ENCODE measurements at regions not wholly inside any gene's neighbourhood (a gene's known extent, or its start where the extent isn't known, plus 50 kb on each side); places are given as distances from the start of the nearest gene placed in this dataset.

DNA sequence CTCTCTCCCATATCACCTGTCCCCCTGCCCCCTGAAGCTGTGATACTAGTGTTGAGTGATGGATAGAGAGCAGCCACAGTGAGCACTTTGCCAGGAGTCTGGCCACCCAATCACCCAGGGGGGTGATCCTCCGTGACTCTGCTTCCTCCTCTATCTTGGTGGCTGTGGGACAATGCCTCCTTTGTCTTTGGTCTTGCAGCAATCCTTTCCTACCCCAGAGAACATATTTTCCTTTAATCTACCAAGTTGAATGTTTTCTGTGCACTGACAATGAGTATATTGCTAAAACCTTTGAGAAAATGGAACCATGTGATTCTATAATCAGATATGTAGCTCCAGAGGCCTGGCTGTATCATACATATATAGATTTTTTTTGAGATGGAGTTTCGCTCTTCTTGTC lies 58.1 kb upstream of the HEPHL1 start:
- no peak for DNase-seq (ENCODE audit: low spot score)

DNA sequence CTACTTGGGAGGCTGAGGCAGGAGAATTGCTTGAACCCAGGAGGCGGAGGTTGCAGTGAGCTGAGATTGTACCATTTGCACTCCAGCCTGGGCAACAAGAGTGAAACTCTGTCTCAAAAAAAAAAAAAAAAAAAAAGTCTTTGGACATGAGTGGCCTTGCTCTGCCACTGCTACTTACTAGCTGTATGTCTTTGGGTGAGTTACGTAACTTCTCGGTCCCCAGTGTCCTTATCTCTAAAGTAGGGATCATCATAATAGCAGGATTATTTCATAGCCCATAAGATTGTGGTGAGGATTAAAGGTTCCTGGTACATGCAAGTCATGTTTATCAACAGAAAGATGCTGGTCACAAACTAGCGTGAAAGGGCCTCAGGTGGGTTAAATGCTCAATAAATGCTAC lies 53.9 kb upstream of the HEPHL1 start:
- no peak for DNase-seq (ENCODE audit: low spot score)

DNA sequence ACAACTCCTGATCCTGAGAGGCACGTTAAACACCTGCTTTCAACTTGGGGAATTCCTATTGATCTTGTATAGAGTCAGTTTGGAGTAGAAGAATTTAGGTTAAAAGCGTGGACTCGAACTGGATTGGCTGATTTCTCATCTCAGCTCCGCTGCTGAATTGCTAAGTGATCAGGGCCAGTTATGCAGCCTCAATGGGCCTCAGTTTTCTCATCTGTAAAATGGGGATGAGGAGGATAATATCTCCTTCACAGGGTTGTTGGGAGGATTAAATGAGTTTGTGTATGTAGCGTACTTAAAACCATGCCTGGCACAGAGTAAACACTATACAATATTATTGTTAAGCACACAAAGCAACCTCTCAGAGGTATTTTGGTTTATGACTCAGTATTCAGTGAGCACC lies 53.2 kb upstream of the HEPHL1 start:
- DNase-seq (ENCODE audit: low spot score), result no peak

DNA sequence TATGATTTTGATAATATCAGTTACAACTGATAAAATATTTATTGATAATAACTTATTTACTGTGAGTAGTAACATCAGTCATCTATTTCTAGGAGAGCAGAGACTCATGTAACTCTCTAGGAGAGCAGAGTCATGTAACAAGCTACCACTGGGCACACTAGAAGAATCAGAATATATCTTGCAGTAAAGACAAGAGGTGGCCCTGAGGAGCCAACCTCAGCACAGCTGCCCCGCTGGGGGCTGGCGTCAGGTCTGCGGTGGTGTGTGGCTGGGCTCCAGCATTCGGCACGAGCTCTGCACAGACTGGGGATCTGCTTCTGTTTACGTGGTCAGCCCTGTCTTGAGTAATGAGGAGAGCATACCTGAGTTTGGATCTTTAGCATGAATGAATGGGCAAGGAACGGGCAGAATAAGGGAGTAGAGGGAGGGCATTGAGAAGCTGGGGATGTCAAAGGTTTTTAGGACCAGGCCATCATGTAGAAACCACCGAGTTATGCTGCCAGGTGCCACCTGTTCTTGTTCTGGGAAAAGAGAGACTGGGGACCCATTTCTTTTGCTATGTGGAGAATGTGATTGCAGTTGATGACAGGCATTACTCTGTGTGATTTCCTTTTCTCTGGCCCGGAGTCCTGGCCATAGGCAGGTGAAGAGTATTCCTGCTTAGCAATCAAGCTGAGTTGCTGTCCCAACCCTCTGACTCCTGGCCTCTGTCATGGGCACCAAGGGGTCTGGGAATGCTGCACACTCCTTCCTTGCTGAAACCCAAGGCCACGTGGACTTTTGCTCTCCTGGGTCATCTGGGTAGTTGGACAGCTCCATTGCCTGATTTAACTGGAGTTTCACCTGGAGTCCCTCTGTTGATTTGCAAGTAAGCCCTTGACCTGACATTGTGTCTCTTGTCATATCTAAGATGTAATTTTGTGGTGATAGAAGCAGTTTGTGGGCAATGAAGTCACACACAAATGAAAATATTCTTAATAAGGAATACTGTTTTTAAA lies 50.9 kb upstream of the HEPHL1 start:
- DNase-seq (ENCODE audit: low spot score), result no peak
